ENCODE measurements at regions not wholly inside any gene's neighbourhood (a gene's known extent, or its start where the extent isn't known, plus 50 kb on each side); places are given as distances from the start of the nearest gene placed in this dataset.
"Not testable (repeated sequence)": the region's sequence is repeated elsewhere in the genome, so short reads cannot be mapped to it uniquely, and the experiment has no call there.

- no peak for TF ChIP-seq CTCF (IDR thresholded peaks at IDR 0.05)
- Histone ChIP-seq H3K36me3 (no peaks in the 10 kb centered on the region), H3K27ac (no peak overlapping the region), H3K4me1 (no peaks in the 10 kb centered on the region), H3K4me3 (no peak overlapping the region), H3K27me3 (no peaks in the 10 kb centered on the region), H3K9me3 (peaks cover 0 to 5% of the 10 kb centered on the region in 2 donors)
- intact Hi-C loops (cut with DNase I), result no loop called here
- no peak for DNase-seq (ENCODE audit: low spot score in 2 of 2)
Measured at GRCh38 chr3:24565656-24566055, 71.0 kb upstream of the THRB start.

GRCh38 chr3:24566927-24567326 is 72.3 kb upstream of the THRB start:
- H3K4me3 ChIP-seq, result no peak overlapping the region

GRCh38 chr3:24572409-24572808 is 77.8 kb upstream of the THRB start:
- H3K27me3 ChIP-seq; intact Hi-C loops (cut with DNase I); H3K4me1 ChIP-seq; H3K4me3 ChIP-seq; H3K9me3 ChIP-seq; H3K36me3 ChIP-seq; H3K27ac ChIP-seq; DNase-seq (ENCODE audit: low spot score in 2 of 2): not testable (repeated sequence)

More at GRCh38 chr3:24566927-24567326, 72.3 kb upstream of the THRB start:
- DNase-seq (ENCODE audit: low spot score in 2 of 2), result no peak
- intact Hi-C loops (cut with DNase I), result no loop called here
- Histone ChIP-seq H3K27me3 (no peaks in the 10 kb centered on the region), H3K27ac (no peak overlapping the region), H3K36me3 (no peaks in the 10 kb centered on the region), H3K9me3 (peaks cover 0 to 5% of the 10 kb centered on the region in 2 donors), H3K4me1 (no peaks in the 10 kb centered on the region)
- TF ChIP-seq CTCF (IDR thresholded peaks at IDR 0.05), result no peak

- intact Hi-C loops (cut with DNase I), result no loop called here
- H3K27ac ChIP-seq, result no peak overlapping the region
- no peak for TF ChIP-seq CTCF (IDR thresholded peaks at IDR 0.05)
- H3K9me3 ChIP-seq, result no peaks in the 10 kb centered on the region
- H3K4me3 ChIP-seq, result no peak overlapping the region
- DNase-seq (ENCODE audit: low spot score in 2 of 2), result no peak
- no peaks in the 10 kb centered on the region for H3K4me1 ChIP-seq
- H3K36me3 ChIP-seq, result no peaks in the 10 kb centered on the region
- H3K27me3 ChIP-seq, result no peaks in the 10 kb centered on the region
Measured at GRCh38 chr3:24573576-24573975, 78.9 kb upstream of the THRB start.

GRCh38 chr3:24578324-24578723 is 83.7 kb upstream of the THRB start:
- Histone ChIP-seq H3K27me3 (no peaks in the 10 kb centered on the region), H3K4me1 (no peaks in the 10 kb centered on the region), H3K4me3 (no peak overlapping the region), H3K27ac (no peak overlapping the region), H3K36me3 (no peaks in the 10 kb centered on the region), H3K9me3 (no peaks in the 10 kb centered on the region)
- no peak for TF ChIP-seq CTCF (IDR thresholded peaks at IDR 0.05)
- intact Hi-C loops (cut with DNase I), result no loop called here
- no peak for DNase-seq (ENCODE audit: low spot score in 2 of 2)

GRCh38 chr3:24578951-24579421 is 84.3 kb upstream of the THRB start:
- Histone ChIP-seq H3K4me1 (no peaks in the 10 kb centered on the region), H3K9me3 (no peaks in the 10 kb centered on the region), H3K4me3 (no peak overlapping the region), H3K36me3 (no peaks in the 10 kb centered on the region), H3K27me3 (no peaks in the 10 kb centered on the region), H3K27ac (no peak overlapping the region)
- no peak for DNase-seq (ENCODE audit: low spot score in 2 of 2)
- no peak for TF ChIP-seq CTCF (IDR thresholded peaks at IDR 0.05)
- intact Hi-C loops (cut with DNase I), result no loop called here

Measured in ascending aorta (tissue), 2 donors.